Stimulated activated naive CD8-positive, alpha-beta T cell treated with anti-CD3 and anti-CD28 coated beads, Interleukin-15, Interleukin-2, amounts not matched to agents 100 ng/mL and 50 ng/mL, for 24 hours (primary cell): ENCODE measurements at regions not wholly inside any gene's neighbourhood (a gene's known extent, or its start where the extent isn't known, plus 50 kb on each side); places are given as distances from the start of the nearest gene placed in this dataset.

ENCODE experiments used
- H3K27ac Mint-ChIP-seq: one replicate; pipeline ENCODE4 v1.8.0; 2021; ENCODE audit warnings: mild to moderate bottlenecking, mixed read lengths
- H3K27me3 Mint-ChIP-seq: one replicate; pipeline ENCODE4 v1.8.0; 2021; ENCODE audit warnings: mixed read lengths
- H3K36me3 Mint-ChIP-seq: one replicate; pipeline ENCODE4 v1.8.0; 2021; ENCODE audit warnings: low read depth, mixed read lengths
- H3K4me1 Mint-ChIP-seq: one replicate; pipeline ENCODE4 v1.8.0; 2021; ENCODE audit warnings: low read depth, mixed read lengths
- H3K4me3 Mint-ChIP-seq: one replicate; pipeline ENCODE4 v1.8.0; 2021; ENCODE audit warnings: mild to moderate bottlenecking, mixed read lengths
- H3K9me3 Mint-ChIP-seq: one replicate; pipeline ENCODE4 v1.8.0; 2021; ENCODE audit warnings: mixed read lengths

DNA sequence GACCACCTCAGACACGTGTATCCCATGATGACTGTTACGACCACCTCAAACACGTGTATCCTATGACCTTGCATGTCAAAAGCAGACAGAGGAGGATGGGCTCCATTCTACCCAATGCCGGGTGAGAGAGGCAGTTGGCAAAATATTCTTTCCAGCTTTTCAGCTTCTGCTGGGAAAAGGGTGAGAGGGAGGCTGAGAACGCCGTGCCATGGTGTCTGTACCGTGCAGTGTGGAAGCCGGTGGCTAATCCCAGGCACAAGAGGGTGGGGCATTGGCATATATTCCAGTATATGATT is 1478.4 kb downstream of the TBC1D22A start:
- Mint-ChIP-seq H3K27ac (no peak overlapping the region), H3K27me3 (peaks cover 5% of the 10 kb centered on the region), H3K4me1 (peaks cover 12% of the 10 kb centered on the region), H3K9me3 (no peaks in the 10 kb centered on the region), H3K4me3 (no peak overlapping the region), H3K36me3 (no peaks in the 10 kb centered on the region)

DNA sequence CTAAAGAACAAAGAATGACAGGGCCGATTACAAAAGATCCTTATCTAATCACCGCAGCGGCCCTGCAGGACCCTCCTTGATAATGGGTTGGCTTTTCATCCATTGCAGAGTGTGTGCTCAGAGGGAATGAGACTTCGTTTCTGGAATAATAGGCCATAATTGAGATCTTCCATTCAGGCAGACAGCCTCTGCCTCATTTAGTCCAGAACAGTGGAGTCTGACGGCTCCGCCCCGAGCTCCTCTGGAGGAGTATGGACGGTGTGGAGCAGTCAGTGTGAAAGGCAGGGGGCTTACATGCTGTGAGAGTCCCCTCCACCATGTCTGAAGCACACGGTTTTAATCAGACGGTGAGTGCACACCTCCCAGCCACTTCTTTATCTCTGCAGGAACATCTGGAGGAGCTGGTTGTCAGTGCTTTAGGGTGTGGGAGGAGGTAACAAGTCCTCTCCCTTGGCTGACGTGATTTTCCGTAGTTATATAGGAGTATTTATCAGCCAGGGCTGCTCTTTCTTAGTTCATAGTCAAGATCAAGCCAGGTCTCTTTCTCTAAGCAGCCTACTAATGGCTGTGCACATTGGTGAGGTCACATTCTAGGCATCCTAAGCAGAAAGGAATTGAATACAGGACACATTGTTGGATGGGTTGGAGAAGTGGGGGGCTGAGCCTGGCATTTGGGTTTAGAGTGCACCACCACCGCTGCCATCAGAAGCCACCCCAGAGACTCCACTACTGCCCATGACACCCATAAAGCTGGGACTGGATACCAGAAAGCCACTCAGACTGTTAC is 1477.9 kb downstream of the TBC1D22A start:
- peaks cover 5% of the 10 kb centered on the region for H3K27me3 Mint-ChIP-seq
- H3K36me3 Mint-ChIP-seq: no peaks in the 10 kb centered on the region
- H3K4me1 Mint-ChIP-seq: peaks cover 9% of the 10 kb centered on the region
- H3K4me3 Mint-ChIP-seq: no peak overlapping the region
- peaks cover under 1% of the 10 kb centered on the region for H3K9me3 Mint-ChIP-seq
- H3K27ac Mint-ChIP-seq: no peak overlapping the region

GRCh38 chr22:48239461-48240147 is 1477.2 kb downstream of the TBC1D22A start:
- peaks cover 6% of the 10 kb centered on the region for H3K4me1 Mint-ChIP-seq
- no peak overlapping the region for H3K4me3 Mint-ChIP-seq
- H3K9me3 Mint-ChIP-seq: peaks cover 3% of the 10 kb centered on the region
- peaks cover 5% of the 10 kb centered on the region for H3K27me3 Mint-ChIP-seq
- no peak overlapping the region for H3K27ac Mint-ChIP-seq
- H3K36me3 Mint-ChIP-seq: no peaks in the 10 kb centered on the region

- no peak overlapping the region for H3K27ac Mint-ChIP-seq
- peaks cover 5% of the 10 kb centered on the region for H3K27me3 Mint-ChIP-seq
- peaks cover 4% of the 10 kb centered on the region for H3K9me3 Mint-ChIP-seq
- no peaks in the 10 kb centered on the region for H3K36me3 Mint-ChIP-seq
- H3K4me3 Mint-ChIP-seq: no peak overlapping the region
- H3K4me1 Mint-ChIP-seq: peaks cover 6% of the 10 kb centered on the region
These were observed 1476.5 kb downstream of the TBC1D22A start for GRCh38 chr22:48238966-48239365.

DNA sequence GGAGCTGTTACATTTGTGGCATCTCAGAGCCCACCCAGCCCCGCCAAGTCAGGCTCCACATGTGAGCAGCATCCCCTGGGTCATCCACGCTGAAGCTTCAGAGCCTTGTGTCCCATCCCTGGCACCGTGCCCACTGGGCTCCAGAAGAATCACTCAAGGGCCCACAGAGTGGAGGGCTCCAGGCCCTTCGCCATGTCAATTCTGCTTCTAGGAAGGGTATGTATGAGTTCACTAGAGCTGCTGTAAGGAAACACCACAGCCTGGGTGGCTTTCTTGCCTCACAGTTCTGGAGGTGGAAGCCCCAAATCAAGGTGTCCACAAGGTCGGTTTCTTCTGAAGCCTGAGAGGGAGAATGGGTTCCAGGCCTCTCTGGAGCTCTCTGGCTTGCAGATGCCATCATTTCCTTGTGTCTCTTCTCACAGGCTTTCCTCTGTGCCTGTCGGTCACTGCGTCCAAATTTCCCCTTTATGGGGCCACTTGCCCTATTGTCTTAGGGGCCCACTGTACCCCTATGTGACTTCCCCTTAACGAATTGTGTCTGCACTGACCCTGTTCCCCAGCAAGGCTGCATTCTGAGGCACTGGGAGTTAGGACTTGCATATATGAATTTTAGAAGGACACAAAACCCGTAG is 1476.0 kb downstream of the TBC1D22A start:
- Mint-ChIP-seq H3K27ac (no peak overlapping the region), H3K36me3 (no peaks in the 10 kb centered on the region), H3K4me3 (no peak overlapping the region), H3K27me3 (peaks cover 5% of the 10 kb centered on the region), H3K4me1 (peaks cover 6% of the 10 kb centered on the region), H3K9me3 (peaks cover 9% of the 10 kb centered on the region)

DNA sequence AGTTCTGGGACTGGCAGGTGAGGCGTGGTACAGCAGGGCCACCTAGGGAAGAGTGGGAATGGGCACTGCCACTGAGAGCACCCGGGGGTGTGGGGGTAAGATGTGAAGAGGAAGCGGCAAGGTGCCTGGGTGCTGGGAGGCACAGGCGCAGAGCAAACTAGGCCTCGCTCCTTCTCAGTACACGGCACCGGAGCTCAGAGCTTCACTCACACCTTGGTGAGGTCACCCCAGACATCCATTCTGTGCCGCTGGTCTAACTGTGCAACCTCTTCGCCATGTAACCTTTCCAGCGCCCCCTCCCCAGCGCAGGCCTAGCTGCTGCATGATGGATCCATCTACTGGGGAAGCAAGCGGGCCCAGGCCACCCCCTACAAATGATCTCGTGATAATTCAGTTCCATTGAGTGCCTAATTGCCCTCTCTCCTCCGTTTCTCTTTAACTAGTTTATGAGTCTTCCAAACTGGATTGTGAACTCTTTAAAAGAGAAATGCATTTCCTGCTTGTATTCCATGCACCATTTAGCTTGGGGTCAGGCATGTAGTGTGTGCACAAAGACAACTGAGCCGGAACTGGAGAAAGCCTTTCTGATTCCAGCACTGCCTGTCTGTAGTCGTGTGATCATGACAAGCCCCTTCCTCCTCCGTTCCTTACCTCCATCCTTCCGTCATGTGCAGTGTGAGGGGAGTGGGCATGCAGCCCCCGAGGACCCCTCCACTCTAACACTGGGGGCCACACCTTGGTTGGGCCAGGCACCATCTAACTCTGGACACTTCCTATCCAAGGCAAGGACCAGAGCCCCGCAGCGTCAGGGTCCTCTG is 1475.2 kb downstream of the TBC1D22A start:
- Mint-ChIP-seq H3K4me1 (peaks cover 6% of the 10 kb centered on the region), H3K27me3 (peaks cover 5% of the 10 kb centered on the region), H3K36me3 (peaks cover under 1% of the 10 kb centered on the region), H3K4me3 (no peak overlapping the region), H3K9me3 (peaks cover 9% of the 10 kb centered on the region), H3K27ac (no peak overlapping the region)

GRCh38 chr22:48236261-48236660 is 1473.8 kb downstream of the TBC1D22A start:
- Mint-ChIP-seq H3K4me1 (no peaks in the 10 kb centered on the region), H3K9me3 (peaks cover 19% of the 10 kb centered on the region), H3K27ac (no peak overlapping the region), H3K36me3 (peaks cover 8% of the 10 kb centered on the region), H3K4me3 (no peak overlapping the region), H3K27me3 (peaks cover 5% of the 10 kb centered on the region)

- no peak overlapping the region for H3K27ac Mint-ChIP-seq
- H3K4me3 Mint-ChIP-seq: no peak overlapping the region
- peaks cover 8% of the 10 kb centered on the region for H3K36me3 Mint-ChIP-seq
- peaks cover 5% of the 10 kb centered on the region for H3K27me3 Mint-ChIP-seq
- H3K4me1 Mint-ChIP-seq: no peaks in the 10 kb centered on the region
- peaks cover 19% of the 10 kb centered on the region for H3K9me3 Mint-ChIP-seq
These were observed 1473.3 kb downstream of the TBC1D22A start for GRCh38 chr22:48235744-48236143.

DNA sequence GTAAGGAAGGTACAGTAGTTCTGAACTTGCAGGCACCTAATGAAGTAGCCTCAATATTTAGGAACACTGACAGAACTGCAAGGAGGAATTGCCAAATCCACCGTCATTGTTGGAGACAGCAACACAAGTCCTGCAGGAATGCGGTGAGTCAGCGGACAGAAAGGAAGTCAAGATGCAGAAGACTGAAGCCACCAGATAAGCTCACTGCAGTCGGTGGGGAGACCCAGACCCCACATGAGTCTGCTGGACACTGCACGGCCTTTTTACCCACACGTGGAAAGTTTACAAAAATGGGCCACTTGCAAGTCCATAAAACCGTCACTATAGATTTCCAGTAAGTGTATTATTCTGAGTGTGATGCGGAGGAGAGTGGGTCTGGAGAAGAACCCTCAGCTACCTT is 1471.6 kb downstream of the TBC1D22A start:
- no peak overlapping the region for H3K27ac Mint-ChIP-seq
- H3K36me3 Mint-ChIP-seq: peaks cover 8% of the 10 kb centered on the region
- H3K4me3 Mint-ChIP-seq: no peak overlapping the region
- peaks cover 19% of the 10 kb centered on the region for H3K9me3 Mint-ChIP-seq
- no peaks in the 10 kb centered on the region for H3K4me1 Mint-ChIP-seq
- peaks cover 4% of the 10 kb centered on the region for H3K27me3 Mint-ChIP-seq

GRCh38 chr22:48233586-48233985 is 1471.1 kb downstream of the TBC1D22A start:
- peaks cover 4% of the 10 kb centered on the region for H3K27me3 Mint-ChIP-seq
- H3K4me1 Mint-ChIP-seq: no peaks in the 10 kb centered on the region

DNA sequence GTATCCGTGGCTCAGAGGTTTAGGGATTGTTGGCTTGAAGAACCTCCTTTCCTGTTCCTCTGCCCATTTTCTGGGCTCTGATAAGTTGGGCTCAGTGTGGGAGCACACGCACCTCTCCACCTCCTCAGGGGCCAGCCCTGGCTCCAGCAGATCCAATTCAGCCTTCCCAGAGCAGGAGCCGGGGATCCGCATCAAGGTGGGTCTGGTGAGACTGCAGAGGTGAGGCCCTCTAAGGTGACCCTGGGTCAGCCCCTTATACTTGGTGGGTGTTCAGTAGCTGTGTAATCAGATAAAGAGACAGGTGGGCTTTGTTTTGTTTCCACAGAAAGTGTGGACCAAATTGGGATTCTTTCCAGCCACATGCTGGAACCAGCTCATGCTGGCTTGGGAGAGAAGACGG is 1466.0 kb downstream of the TBC1D22A start:
- Mint-ChIP-seq H3K4me3 (no peak overlapping the region), H3K27me3 (peaks cover 13% of the 10 kb centered on the region), H3K9me3 (peaks cover 10% of the 10 kb centered on the region), H3K36me3 (peaks cover 8% of the 10 kb centered on the region), H3K27ac (no peak overlapping the region), H3K4me1 (no peaks in the 10 kb centered on the region)

More at GRCh38 chr22:48233586-48233985, 1471.1 kb downstream of the TBC1D22A start:
- H3K9me3 Mint-ChIP-seq: peaks cover 19% of the 10 kb centered on the region
- H3K4me3 Mint-ChIP-seq: no peak overlapping the region
- H3K36me3 Mint-ChIP-seq: peaks cover 8% of the 10 kb centered on the region
- no peak overlapping the region for H3K27ac Mint-ChIP-seq

- Mint-ChIP-seq H3K4me1 (no peaks in the 10 kb centered on the region), H3K27ac (no peak overlapping the region), H3K9me3 (peaks cover 8% of the 10 kb centered on the region), H3K36me3 (peaks cover 5% of the 10 kb centered on the region), H3K27me3 (peaks cover 13% of the 10 kb centered on the region), H3K4me3 (no peak overlapping the region)
These were observed 1465.0 kb downstream of the TBC1D22A start for GRCh38 chr22:48227341-48228018.

DNA sequence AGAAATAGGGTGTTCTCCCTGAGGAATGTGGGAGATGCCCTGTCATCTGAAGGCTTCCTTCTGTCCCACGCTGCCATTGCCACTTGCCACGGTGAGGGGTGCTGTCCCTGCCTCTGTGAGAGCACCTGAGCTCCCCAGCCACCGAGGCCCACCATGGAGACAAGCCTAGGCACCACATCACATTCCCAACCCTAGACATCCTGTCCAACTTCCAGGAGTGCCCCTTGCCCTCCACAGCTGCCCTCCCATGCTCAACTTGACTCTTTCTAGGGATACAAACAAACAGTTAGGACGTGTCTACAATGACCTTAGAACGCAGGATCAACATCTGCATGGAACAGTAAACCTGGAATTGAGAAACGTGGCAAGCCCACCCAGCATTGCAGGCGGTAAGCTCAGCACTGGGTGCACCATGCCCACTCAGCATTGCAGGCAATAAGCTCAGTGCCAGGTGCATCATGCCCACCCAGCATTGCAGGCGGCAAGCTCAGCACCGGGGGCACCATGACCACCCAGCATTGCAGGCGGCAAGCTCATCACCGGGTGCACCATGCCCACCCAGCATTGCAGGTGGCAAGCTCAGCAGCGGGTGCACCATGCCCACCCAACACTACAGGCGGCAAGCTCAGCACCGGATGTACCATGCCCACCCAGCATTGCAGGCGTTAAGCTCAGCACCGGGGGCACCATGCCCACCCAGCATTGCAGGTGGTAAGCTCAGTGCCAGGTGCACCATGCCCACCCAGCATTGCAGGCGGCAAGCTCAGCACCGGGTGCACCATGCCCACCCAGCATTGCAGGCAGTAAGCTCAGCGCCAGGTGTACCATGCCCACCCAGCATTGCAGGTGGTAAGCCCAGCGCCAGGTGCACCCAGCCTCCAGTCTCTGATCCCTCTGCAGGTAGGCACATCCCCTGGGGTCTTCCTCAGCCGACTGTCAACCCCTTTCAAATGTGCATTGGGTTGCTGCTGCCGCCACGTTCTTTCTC is 1463.9 kb downstream of the TBC1D22A start:
- H3K9me3 Mint-ChIP-seq: no peaks in the 10 kb centered on the region
- peaks cover 13% of the 10 kb centered on the region for H3K27me3 Mint-ChIP-seq
- no peaks in the 10 kb centered on the region for H3K36me3 Mint-ChIP-seq
- no peaks in the 10 kb centered on the region for H3K4me1 Mint-ChIP-seq
- no peak overlapping the region for H3K27ac Mint-ChIP-seq
- H3K4me3 Mint-ChIP-seq: no peak overlapping the region
